Memory B cell (primary cell): ENCODE measurements at regions not wholly inside any gene's neighbourhood (a gene's known extent, or its start where the extent isn't known, plus 50 kb on each side); places are given as distances from the start of the nearest gene placed in this dataset.

Experiments used
- ATAC-seq: fragments of 150-1000 bp; cut with Tn5 transposase; 2 replicates; pipeline ENCODE4 v1.10.0; 2021; ENCODE audit warnings: low read depth, mild to moderate bottlenecking, moderate library complexity
- DNase-seq, 2 donors: peaks; one replicate each; pipeline ENCODE4 v3.0.0; 2022; ENCODE audit warnings: low spot score in 2 of 2
- H3K27ac Mint-ChIP-seq: one replicate; pipeline ENCODE4 v1.8.0; 2022; ENCODE audit warnings: mild to moderate bottlenecking, moderate library complexity, mixed read lengths
- H3K27me3 Mint-ChIP-seq: one replicate; pipeline ENCODE4 v1.8.0; 2022; ENCODE audit warnings: mixed read lengths
- H3K36me3 Mint-ChIP-seq: one replicate; pipeline ENCODE4 v1.8.0; 2022; ENCODE audit warnings: mild to moderate bottlenecking, mixed read lengths
- H3K4me1 Mint-ChIP-seq: one replicate; pipeline ENCODE4 v1.8.0; 2022; ENCODE audit warnings: mixed read lengths
- H3K4me3 Mint-ChIP-seq: one replicate; pipeline ENCODE4 v1.8.0; 2022; ENCODE audit warnings: mild to moderate bottlenecking, moderate library complexity, mixed read lengths
- H3K9me3 Mint-ChIP-seq: one replicate; pipeline ENCODE4 v1.8.0; 2022; ENCODE audit warnings: mixed read lengths

- DNase-seq, result no peak
- no peak overlapping the region for H3K4me3 Mint-ChIP-seq
- no peak for ATAC-seq
- H3K27me3 Mint-ChIP-seq, result peaks cover 3% of the 10 kb centered on the region
- H3K36me3 Mint-ChIP-seq, result no peaks in the 10 kb centered on the region
- no peaks in the 10 kb centered on the region for H3K4me1 Mint-ChIP-seq
- H3K27ac Mint-ChIP-seq, result no peak overlapping the region
- no peaks in the 10 kb centered on the region for H3K9me3 Mint-ChIP-seq
Observed at GRCh38 chr13:111968336-111969010, 98.5 kb upstream of the SOX1 start.

GRCh38 chr13:111969551-111970135, 97.3 kb upstream of the SOX1 start:
- H3K27ac Mint-ChIP-seq, result no peak overlapping the region
- DNase-seq, result no peak
- peaks cover under 1% of the 10 kb centered on the region for H3K9me3 Mint-ChIP-seq
- H3K4me3 Mint-ChIP-seq, result no peak overlapping the region
- peaks cover 3% of the 10 kb centered on the region for H3K27me3 Mint-ChIP-seq
- H3K4me1 Mint-ChIP-seq, result no peaks in the 10 kb centered on the region
- no peak for ATAC-seq
- no peaks in the 10 kb centered on the region for H3K36me3 Mint-ChIP-seq

GRCh38 chr13:111970494-111971141, 96.3 kb upstream of the SOX1 start:
- DNase-seq (no peak), ATAC-seq (no peak)
- Mint-ChIP-seq H3K27ac (no peak overlapping the region), H3K4me3 (no peak overlapping the region), H3K9me3 (peaks cover 9% of the 10 kb centered on the region), H3K4me1 (no peaks in the 10 kb centered on the region), H3K36me3 (no peaks in the 10 kb centered on the region), H3K27me3 (peaks cover 3% of the 10 kb centered on the region)

GRCh38 chr13:111971891-111972780, 94.8 kb upstream of the SOX1 start:
- H3K36me3 Mint-ChIP-seq, result no peaks in the 10 kb centered on the region
- H3K27me3 Mint-ChIP-seq, result peaks cover 3% of the 10 kb centered on the region
- H3K27ac Mint-ChIP-seq, result no peak overlapping the region
- DNase-seq (no peak), ATAC-seq (no peak)
- H3K4me3 Mint-ChIP-seq, result no peak overlapping the region
- H3K9me3 Mint-ChIP-seq, result peaks cover 9% of the 10 kb centered on the region
- no peaks in the 10 kb centered on the region for H3K4me1 Mint-ChIP-seq

GRCh38 chr13:111973186-111973585, 93.8 kb upstream of the SOX1 start:
- no peak overlapping the region for H3K27ac Mint-ChIP-seq
- no peaks in the 10 kb centered on the region for H3K36me3 Mint-ChIP-seq
- peaks cover 9% of the 10 kb centered on the region for H3K9me3 Mint-ChIP-seq
- DNase-seq (no peak), ATAC-seq (no peak)
- H3K4me3 Mint-ChIP-seq, result no peak overlapping the region
- no peaks in the 10 kb centered on the region for H3K4me1 Mint-ChIP-seq
- peaks cover 3% of the 10 kb centered on the region for H3K27me3 Mint-ChIP-seq

GRCh38 chr13:111973605-111974340, 93.2 kb upstream of the SOX1 start:
- no peak for ATAC-seq
- H3K36me3 Mint-ChIP-seq, result no peaks in the 10 kb centered on the region
- no peak for DNase-seq
- no peak overlapping the region for H3K4me3 Mint-ChIP-seq
- no peak overlapping the region for H3K27ac Mint-ChIP-seq
- H3K27me3 Mint-ChIP-seq, result peaks cover 3% of the 10 kb centered on the region
- peaks cover 9% of the 10 kb centered on the region for H3K9me3 Mint-ChIP-seq
- H3K4me1 Mint-ChIP-seq, result no peaks in the 10 kb centered on the region

GRCh38 chr13:111974341-111974640, 92.7 kb upstream of the SOX1 start:
- H3K4me3 Mint-ChIP-seq, result no peak overlapping the region
- H3K27ac Mint-ChIP-seq, result no peak overlapping the region
- H3K4me1 Mint-ChIP-seq, result no peaks in the 10 kb centered on the region
- ATAC-seq (no peak), DNase-seq (no peak)
- no peaks in the 10 kb centered on the region for H3K36me3 Mint-ChIP-seq
- peaks cover 9% of the 10 kb centered on the region for H3K9me3 Mint-ChIP-seq
- peaks cover 3% of the 10 kb centered on the region for H3K27me3 Mint-ChIP-seq

GRCh38 chr13:111975539-111976473, 91.1 kb upstream of the SOX1 start:
- H3K4me1 Mint-ChIP-seq, result no peaks in the 10 kb centered on the region
- H3K27me3 Mint-ChIP-seq, result peaks cover 8% of the 10 kb centered on the region
- H3K4me3 Mint-ChIP-seq, result no peak overlapping the region
- no peak overlapping the region for H3K27ac Mint-ChIP-seq
- H3K36me3 Mint-ChIP-seq, result no peaks in the 10 kb centered on the region
- DNase-seq (no peak), ATAC-seq (no peak)
- H3K9me3 Mint-ChIP-seq, result peaks cover 9% of the 10 kb centered on the region

GRCh38 chr13:111976474-111977178, 90.3 kb upstream of the SOX1 start:
- Mint-ChIP-seq H3K36me3 (no peaks in the 10 kb centered on the region), H3K9me3 (peaks cover 9% of the 10 kb centered on the region), H3K27me3 (peaks cover 9% of the 10 kb centered on the region), H3K4me1 (no peaks in the 10 kb centered on the region), H3K4me3 (no peak overlapping the region), H3K27ac (no peak overlapping the region)
- ATAC-seq (no peak), DNase-seq (no peak)

- Mint-ChIP-seq H3K4me1 (no peaks in the 10 kb centered on the region), H3K9me3 (peaks cover 9% of the 10 kb centered on the region), H3K27ac (no peak overlapping the region), H3K4me3 (no peak overlapping the region), H3K27me3 (peaks cover 8% of the 10 kb centered on the region), H3K36me3 (no peaks in the 10 kb centered on the region)
- no peak for ATAC-seq
- no peak for DNase-seq
Observed at GRCh38 chr13:111977179-111977506, 89.8 kb upstream of the SOX1 start.

- Mint-ChIP-seq H3K4me1 (no peaks in the 10 kb centered on the region), H3K36me3 (no peaks in the 10 kb centered on the region), H3K9me3 (peaks cover 9% of the 10 kb centered on the region), H3K27me3 (peaks cover 7% of the 10 kb centered on the region), H3K27ac (no peak overlapping the region), H3K4me3 (no peak overlapping the region)
- no peak for DNase-seq
- ATAC-seq, result no peak
Observed at GRCh38 chr13:111978546-111978945, 88.4 kb upstream of the SOX1 start.

- peaks cover 4% of the 10 kb centered on the region for H3K9me3 Mint-ChIP-seq
Observed at GRCh38 chr13:111980146-111980929, 86.6 kb upstream of the SOX1 start.

More at GRCh38 chr13:111980146-111980929, 86.6 kb upstream of the SOX1 start:
- DNase-seq (no peak), ATAC-seq (no peak)
- H3K4me1 Mint-ChIP-seq, result no peaks in the 10 kb centered on the region
- no peaks in the 10 kb centered on the region for H3K36me3 Mint-ChIP-seq
- no peak overlapping the region for H3K4me3 Mint-ChIP-seq
- H3K27ac Mint-ChIP-seq, result no peak overlapping the region
- H3K27me3 Mint-ChIP-seq, result peaks cover 7% of the 10 kb centered on the region
